Peyer's patch (tissue), 4 donors: ENCODE measurements at regions not wholly inside any gene's neighbourhood (a gene's known extent, or its start where the extent isn't known, plus 50 kb on each side); places are given as distances from the start of the nearest gene placed in this dataset.
"Not testable (repeated sequence)": the region's sequence is repeated elsewhere in the genome, so short reads cannot be mapped to it uniquely, and the experiment has no call there.

Experiments
- DNase-seq, 3 donors: peaks; one replicate each; pipeline ENCODE4 v3.0.0-alpha.2; 2017 to 2019
- H3K27ac ChIP-seq, 4 donors: fragments of 200-600 bp; sonication (generic); one replicate each; pipeline ENCODE4 v1.5.1; 2016 to 2019
- H3K27me3 ChIP-seq, 2 donors: fragments of 200-600 bp; sonication (generic); one replicate each; pipeline ENCODE4 v1.5.1; 2019
- H3K36me3 ChIP-seq, 3 donors: fragments of 200-600 bp; sonication (generic); one replicate each; pipeline ENCODE4 v1.5.1; 2016 to 2019
- H3K4me1 ChIP-seq, 4 donors: fragments of 200-600 bp; sonication (generic); one replicate each; pipeline ENCODE4 v1.5.1; 2016 to 2019
- H3K4me3 ChIP-seq, 4 donors: fragments of 200-600 bp; sonication (generic); 1 replicate in 3 of 4; 2 replicates in 1 of 4; pipeline ENCODE4 v1.5.1; 2016 to 2019; ENCODE audit warnings: mild to moderate bottlenecking in 1 of 4
- H3K9me3 ChIP-seq, 4 donors: fragments of 200-600 bp; sonication (generic); one replicate each; pipeline ENCODE4 v1.5.1; 2016 to 2019; ENCODE audit warnings: mild to moderate bottlenecking in 1 of 4
- POLR2A ChIP-seq, 2 donors: fragments of 450-650 bp; IDR thresholded peaks; one replicate each; pipeline ENCODE4 v1.5.1; 2017; ENCODE audit warnings: antibody characterized with exemption in 2 of 2, mild to moderate bottlenecking in 2 of 2, moderate library complexity in 2 of 2
- TF ChIP-seq, protein P1 (sequence below), 6 experiments: fragments of 450-650 bp in 4 of 6; fragments of 200-600 bp in 2 of 6; sonication (generic) in 1 of 6; IDR thresholded peaks; one replicate each; pipeline ENCODE4 v1.5.1; 2017 to 2019; ENCODE audit warnings: antibody characterized with exemption in 6 of 6, mild to moderate bottlenecking in 3 of 6, moderate library complexity in 1 of 6

DNA sequence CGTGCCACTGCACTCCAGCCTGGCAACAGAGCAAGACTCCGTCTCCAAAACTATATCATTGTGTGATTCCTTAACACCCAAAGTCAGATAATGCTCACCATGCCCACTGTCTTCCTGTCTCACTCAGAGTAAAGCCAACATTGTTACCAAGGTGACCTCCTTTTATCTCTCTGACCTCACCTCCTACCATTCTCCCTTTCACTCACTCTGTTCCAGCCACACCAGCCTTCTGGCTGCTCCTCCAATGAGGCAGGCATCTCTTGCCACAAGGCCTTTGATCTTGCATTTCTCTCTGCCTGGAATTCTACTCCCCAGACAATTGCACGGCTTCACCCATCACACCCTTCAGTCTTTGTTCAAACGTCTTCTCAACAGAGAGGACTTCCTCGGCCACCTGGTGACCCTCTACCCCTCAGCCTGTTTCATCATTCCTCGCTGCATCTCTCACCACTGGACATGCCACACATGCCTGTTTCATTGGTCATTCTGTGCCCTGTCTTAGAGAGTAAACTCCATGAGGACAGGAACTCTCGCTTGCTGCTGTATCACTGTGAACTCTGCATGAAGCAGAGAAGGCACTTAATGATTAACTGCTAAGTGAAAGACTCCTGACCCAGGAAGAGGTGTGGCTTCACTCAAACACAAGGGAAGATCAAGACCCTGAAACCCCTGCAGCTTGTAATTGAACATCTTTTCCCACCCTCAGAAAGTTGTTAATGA, 67.1 kb upstream of the CAPZB start:
- no peak overlapping the region for H3K4me3 ChIP-seq
- H3K27ac ChIP-seq, result no peak overlapping the region
- H3K9me3 ChIP-seq, result peaks cover 0 to 6% (median under 1%) of the 10 kb centered on the region in 4 donors

DNA sequence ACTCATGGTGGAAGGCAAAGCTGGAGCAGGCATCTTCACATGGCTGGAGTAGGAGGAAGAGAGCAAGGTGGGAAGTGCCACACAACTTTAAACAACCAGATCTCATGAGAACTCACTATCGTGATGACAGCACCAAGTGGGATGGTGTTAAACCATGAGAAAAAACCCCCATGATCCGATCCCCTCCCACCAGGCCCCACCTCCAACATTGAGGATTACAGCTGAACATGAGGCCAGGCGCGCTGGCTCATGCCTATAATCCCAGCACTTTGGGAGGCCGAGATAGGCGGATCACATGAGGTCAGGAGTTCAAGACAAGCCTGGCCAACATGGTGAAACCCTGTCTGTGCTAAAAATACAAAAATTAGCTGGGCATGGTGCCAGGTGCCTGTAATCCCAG, 66.5 kb upstream of the CAPZB start:
- not testable (repeated sequence) for H3K27ac ChIP-seq, H3K9me3 ChIP-seq, DNase-seq, H3K4me1 ChIP-seq, H3K27me3 ChIP-seq, H3K4me3 ChIP-seq, H3K36me3 ChIP-seq

More for the DNA sequence above, 67.1 kb upstream of the CAPZB start:
- TF ChIP-seq, protein P1, sequence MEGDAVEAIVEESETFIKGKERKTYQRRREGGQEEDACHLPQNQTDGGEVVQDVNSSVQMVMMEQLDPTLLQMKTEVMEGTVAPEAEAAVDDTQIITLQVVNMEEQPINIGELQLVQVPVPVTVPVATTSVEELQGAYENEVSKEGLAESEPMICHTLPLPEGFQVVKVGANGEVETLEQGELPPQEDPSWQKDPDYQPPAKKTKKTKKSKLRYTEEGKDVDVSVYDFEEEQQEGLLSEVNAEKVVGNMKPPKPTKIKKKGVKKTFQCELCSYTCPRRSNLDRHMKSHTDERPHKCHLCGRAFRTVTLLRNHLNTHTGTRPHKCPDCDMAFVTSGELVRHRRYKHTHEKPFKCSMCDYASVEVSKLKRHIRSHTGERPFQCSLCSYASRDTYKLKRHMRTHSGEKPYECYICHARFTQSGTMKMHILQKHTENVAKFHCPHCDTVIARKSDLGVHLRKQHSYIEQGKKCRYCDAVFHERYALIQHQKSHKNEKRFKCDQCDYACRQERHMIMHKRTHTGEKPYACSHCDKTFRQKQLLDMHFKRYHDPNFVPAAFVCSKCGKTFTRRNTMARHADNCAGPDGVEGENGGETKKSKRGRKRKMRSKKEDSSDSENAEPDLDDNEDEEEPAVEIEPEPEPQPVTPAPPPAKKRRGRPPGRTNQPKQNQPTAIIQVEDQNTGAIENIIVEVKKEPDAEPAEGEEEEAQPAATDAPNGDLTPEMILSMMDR (IDR thresholded peaks at IDR 0.05), result no peak
- TF ChIP-seq POLR2A (IDR thresholded peaks at IDR 0.05), result no peak
- H3K27me3 ChIP-seq, result no peaks in the 10 kb centered on the region
- H3K4me1 ChIP-seq, result no peaks in the 10 kb centered on the region
- no peak for DNase-seq
- H3K36me3 ChIP-seq, result no peaks in the 10 kb centered on the region

DNA sequence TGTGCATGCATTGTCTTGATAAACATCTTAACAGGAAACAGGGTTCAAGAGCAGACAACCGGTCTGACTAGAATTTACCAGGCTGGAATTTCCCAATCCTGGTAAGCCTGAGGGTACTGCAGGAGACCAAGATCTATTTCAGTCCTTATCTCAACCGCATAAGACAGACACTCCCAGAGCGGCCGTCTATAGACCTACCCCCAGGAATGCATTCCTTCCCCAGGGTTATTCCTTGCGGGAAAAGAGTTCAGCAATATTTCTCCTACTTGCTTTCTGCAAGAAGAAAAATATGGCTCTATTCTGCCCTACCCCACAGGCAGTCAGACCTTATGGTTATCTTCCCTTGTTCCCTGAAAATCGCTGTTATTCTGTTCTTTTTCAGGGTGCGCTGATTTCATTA, 65.1 kb upstream of the CAPZB start:
- not testable (repeated sequence) for H3K36me3 ChIP-seq, H3K9me3 ChIP-seq, H3K27me3 ChIP-seq, H3K4me1 ChIP-seq, H3K27ac ChIP-seq, H3K4me3 ChIP-seq, DNase-seq

DNA sequence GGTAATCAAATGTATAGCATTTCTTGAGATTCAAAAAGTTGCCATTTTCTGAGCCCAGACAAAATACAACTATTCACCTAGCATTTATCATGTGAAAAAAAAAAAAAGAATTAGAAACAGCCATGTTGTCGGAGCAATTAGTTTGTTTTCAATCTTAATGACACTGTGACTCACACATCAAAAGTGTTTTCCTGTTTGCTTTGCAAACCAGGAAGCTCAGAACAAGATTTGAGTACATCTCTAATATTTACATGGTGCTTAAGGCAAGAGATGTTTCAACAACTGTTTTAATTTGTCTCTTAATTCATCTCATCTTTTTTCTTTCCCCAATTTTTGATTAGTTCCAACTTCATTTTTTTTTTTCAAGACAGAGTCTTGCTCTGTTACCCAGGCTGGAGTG, 62.5 kb upstream of the CAPZB start:
- no peaks in the 10 kb centered on the region for H3K4me1 ChIP-seq
- no peak for DNase-seq
- no peak overlapping the region for H3K4me3 ChIP-seq
- H3K36me3 ChIP-seq, result no peaks in the 10 kb centered on the region
- no peak overlapping the region for H3K27ac ChIP-seq
- H3K9me3 ChIP-seq, result peaks cover 0 to 7% (median 2%) of the 10 kb centered on the region in 4 donors
- TF ChIP-seq POLR2A (IDR thresholded peaks at IDR 0.05), result no peak
- TF ChIP-seq, protein P1 (IDR thresholded peaks at IDR 0.05), result no peak
- no peaks in the 10 kb centered on the region for H3K27me3 ChIP-seq

DNA sequence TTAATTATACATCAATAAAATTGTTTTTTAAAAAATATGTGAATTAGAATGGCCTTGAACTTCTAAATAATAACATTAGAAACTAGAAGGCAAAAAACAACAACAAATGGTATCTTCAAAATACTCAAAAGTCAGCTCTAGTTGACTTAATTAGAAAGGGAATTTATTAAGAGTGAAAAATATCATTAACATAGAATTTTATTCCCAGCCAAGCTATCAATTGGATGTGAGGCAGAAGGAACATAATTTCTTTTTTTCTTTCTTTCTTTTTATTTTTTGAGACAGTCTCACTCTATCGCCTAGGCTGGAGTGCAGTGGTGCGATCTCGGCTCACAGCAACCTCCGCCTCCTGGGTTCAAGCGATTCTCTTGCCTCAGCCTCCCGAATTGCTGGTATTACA, 51.2 kb upstream of the CAPZB start:
- H3K27ac ChIP-seq, result no peak overlapping the region
- H3K4me3 ChIP-seq, result no peak overlapping the region
- TF ChIP-seq, protein P1 (IDR thresholded peaks at IDR 0.05), result no peak
- no peak for TF ChIP-seq POLR2A (IDR thresholded peaks at IDR 0.05)
- no peaks in the 10 kb centered on the region for H3K36me3 ChIP-seq
- no peaks in the 10 kb centered on the region for H3K27me3 ChIP-seq
- H3K4me1 ChIP-seq, result no peaks in the 10 kb centered on the region
- H3K9me3 ChIP-seq, result no peaks in the 10 kb centered on the region
- no peak for DNase-seq

DNA sequence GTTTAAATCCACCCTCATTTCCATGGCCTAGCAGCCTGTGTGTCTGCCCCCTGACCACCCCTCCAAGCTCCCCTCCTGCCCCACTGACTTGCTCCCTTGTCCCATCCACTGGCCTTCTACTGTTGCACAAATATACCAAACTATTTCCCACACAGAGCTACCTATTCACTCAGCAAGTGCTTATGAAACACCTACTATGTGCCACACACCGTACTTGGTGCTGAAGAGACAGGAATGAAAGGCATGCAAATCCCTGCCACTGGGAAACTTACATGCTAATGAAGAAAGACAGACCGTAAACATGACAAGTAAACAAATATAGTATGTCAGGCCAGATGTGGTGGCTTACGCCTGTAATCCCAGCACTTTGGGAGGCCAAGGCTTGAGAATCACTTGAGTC, 49.9 kb upstream of the CAPZB start:
- Histone ChIP-seq H3K4me1 (no peaks in the 10 kb centered on the region), H3K4me3 (no peak overlapping the region), H3K27ac (no peak overlapping the region), H3K9me3 (no peaks in the 10 kb centered on the region), H3K27me3 (no peaks in the 10 kb centered on the region), H3K36me3 (no peaks in the 10 kb centered on the region)
- no peak for TF ChIP-seq POLR2A (IDR thresholded peaks at IDR 0.05)
- TF ChIP-seq, protein P1 (IDR thresholded peaks at IDR 0.05), result no peak
- DNase-seq, result no peak
